Caco-2 (cell line): ENCODE measurements at regions not wholly inside any gene's neighbourhood (a gene's known extent, or its start where the extent isn't known, plus 50 kb on each side); places are given as distances from the start of the nearest gene placed in this dataset.

Experiments
- BruUV-seq: library from RNA; stranded (reverse); fragments of 400-500 nt; replicated peaks from 2 replicates; lab custom pipeline; 2021; lab: Mats Ljungman, UMichigan
- CTCF ChIA-PET: fragments of 300-600 bp; sonication (Branson Sonifier 250); formaldehyde crosslinking; loops from one replicate; lab custom pipeline; 2022; ENCODE audit warnings: antibody characterized with exemption; lab: Charles Lee
- POLR2A ChIA-PET: fragments of 300-600 bp; sonication (Branson Sonifier 250); formaldehyde crosslinking; loops from one replicate; lab custom pipeline; 2022; ENCODE audit warnings: antibody characterized with exemption; lab: Charles Lee
- DNase-seq, 2 experiments: peaks; one replicate each; pipeline versions ENCODE4 v3.0.0 to v3.0.0-alpha.2; 2020 to 2022
- H3K27me3 ChIP-seq: replicated peaks from 2 replicates; pipeline ENCODE4 v1.6.0; 2011; ENCODE audit warnings: low read length; ENCODE audit not compliant: control insufficient read depth, insufficient read depth
- H3K36me3 ChIP-seq: 2 replicates; pipeline ENCODE4 v1.5.1; 2011; ENCODE audit warnings: low read length; ENCODE audit not compliant: control insufficient read depth, insufficient read depth
- H3K4me1 ChIP-seq: fragments of 250-450 bp; sonication (Bioruptor Pico); 2 replicates; pipeline ENCODE4 v1.5.1; 2020; ENCODE audit warnings: mild to moderate bottlenecking
- H3K4me3 ChIP-seq: 2 replicates; pipeline ENCODE4 v1.5.1; 2011; ENCODE audit warnings: low read depth, mild to moderate bottlenecking, control low read depth, low read length
- H3K9me3 ChIP-seq: fragments of 250-450 bp; sonication (Bioruptor Pico); 2 replicates; pipeline ENCODE4 v1.5.1; 2020; ENCODE audit warnings: mild to moderate bottlenecking, moderate library complexity
- H3K27ac Mint-ChIP-seq: one replicate; pipeline ENCODE4 v1.8.0; 2022; ENCODE audit warnings: mixed read lengths; ENCODE audit not compliant: unreplicated experiment
- H3K27me3 Mint-ChIP-seq: one replicate; pipeline ENCODE4 v1.8.0; 2022; ENCODE audit warnings: mixed read lengths; ENCODE audit not compliant: insufficient read depth, unreplicated experiment
- H3K36me3 Mint-ChIP-seq: one replicate; pipeline ENCODE4 v1.8.0; 2022; ENCODE audit warnings: mild to moderate bottlenecking, mixed read lengths; ENCODE audit not compliant: insufficient read depth, unreplicated experiment
- H3K4me1 Mint-ChIP-seq: one replicate; pipeline ENCODE4 v1.8.0; 2022; ENCODE audit warnings: low read depth, mixed read lengths; ENCODE audit not compliant: unreplicated experiment
- H3K4me3 Mint-ChIP-seq: one replicate; pipeline ENCODE4 v1.8.0; 2022; ENCODE audit warnings: mild to moderate bottlenecking, moderate library complexity, mixed read lengths; ENCODE audit not compliant: unreplicated experiment
- H3K9me3 Mint-ChIP-seq: one replicate; pipeline ENCODE4 v1.8.0; 2022; ENCODE audit warnings: mixed read lengths; ENCODE audit not compliant: unreplicated experiment
- intact Hi-C: fragments of 100-400 bp; cut with micrococcal nuclease; formaldehyde crosslinking; loops from one replicate; pipeline ENCODE4 v1.10.0; 2022; ENCODE audit not compliant: unreplicated experiment
- TF ChIP-seq, protein P1 (sequence below), 2 experiments: fragments of 200-600 bp in 1 of 2; IDR thresholded peaks; 1 replicate in 1 of 2; 2 replicates in 1 of 2; pipeline versions ENCODE4 v1.5.1 to v1.8.0; 2011 to 2022; ENCODE audit warnings: antibody characterized with exemption in 1 of 2, control low read depth in 1 of 2, inconsistent platforms in 1 of 2, low read depth in 1 of 2, low read length in 1 of 2, mild to moderate bottlenecking in 1 of 2, moderate library complexity in 1 of 2; ENCODE audit not compliant: insufficient read depth in 1 of 2, severe bottlenecking in 1 of 2, unreplicated experiment in 1 of 2

DNA sequence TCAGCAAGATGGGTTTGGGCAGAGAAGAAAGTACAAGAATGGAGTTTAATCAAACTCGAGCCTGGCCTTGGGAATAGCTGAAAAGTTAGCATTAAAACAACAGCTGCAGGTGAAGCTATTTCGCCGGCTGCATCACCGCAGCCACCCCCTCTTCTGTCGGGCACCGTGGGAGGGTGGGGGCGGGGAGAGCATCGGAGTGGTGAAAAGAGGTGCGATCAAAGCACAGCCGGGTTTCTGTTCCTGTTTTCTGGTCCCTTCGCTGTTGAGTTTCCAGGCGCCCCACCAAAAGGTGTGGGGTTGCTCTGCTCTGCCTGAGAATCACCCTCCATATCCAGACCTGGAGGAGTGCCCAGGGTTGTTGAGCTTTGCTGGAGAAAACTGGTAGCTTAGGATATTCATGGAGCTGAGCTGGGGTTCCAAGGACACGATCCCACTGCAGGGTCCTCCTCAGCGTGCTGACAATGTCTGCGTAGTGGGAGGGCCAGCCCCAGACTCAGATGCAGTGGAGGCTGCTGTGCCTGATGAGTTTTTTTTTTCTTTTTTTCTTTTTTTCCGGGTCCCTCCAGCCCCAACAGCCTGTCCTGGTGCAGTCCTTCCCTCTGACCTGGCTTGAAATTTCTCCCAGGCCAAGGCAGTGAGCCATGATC is 127.5 kb upstream of the C1orf174 start:
- no peak overlapping the region for H3K4me3 ChIP-seq
- Mint-ChIP-seq H3K27me3 (peaks cover 5% of the 10 kb centered on the region), H3K9me3 (peaks cover 23% of the 10 kb centered on the region), H3K4me3 (no peak overlapping the region), H3K4me1 (no peaks in the 10 kb centered on the region), H3K36me3 (no peaks in the 10 kb centered on the region), H3K27ac (no peak overlapping the region)
- TF ChIP-seq, protein P1, sequence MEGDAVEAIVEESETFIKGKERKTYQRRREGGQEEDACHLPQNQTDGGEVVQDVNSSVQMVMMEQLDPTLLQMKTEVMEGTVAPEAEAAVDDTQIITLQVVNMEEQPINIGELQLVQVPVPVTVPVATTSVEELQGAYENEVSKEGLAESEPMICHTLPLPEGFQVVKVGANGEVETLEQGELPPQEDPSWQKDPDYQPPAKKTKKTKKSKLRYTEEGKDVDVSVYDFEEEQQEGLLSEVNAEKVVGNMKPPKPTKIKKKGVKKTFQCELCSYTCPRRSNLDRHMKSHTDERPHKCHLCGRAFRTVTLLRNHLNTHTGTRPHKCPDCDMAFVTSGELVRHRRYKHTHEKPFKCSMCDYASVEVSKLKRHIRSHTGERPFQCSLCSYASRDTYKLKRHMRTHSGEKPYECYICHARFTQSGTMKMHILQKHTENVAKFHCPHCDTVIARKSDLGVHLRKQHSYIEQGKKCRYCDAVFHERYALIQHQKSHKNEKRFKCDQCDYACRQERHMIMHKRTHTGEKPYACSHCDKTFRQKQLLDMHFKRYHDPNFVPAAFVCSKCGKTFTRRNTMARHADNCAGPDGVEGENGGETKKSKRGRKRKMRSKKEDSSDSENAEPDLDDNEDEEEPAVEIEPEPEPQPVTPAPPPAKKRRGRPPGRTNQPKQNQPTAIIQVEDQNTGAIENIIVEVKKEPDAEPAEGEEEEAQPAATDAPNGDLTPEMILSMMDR (IDR thresholded peaks at IDR 0.05; ENCODE audit: insufficient read depth in 1 of 2, low read depth in 1 of 2, low read length in 1 of 2, severe bottlenecking in 1 of 2, unreplicated experiment in 1 of 2): no peak
- intact Hi-C loops: no loop called here
- CTCF ChIA-PET: no interaction called here
- no peaks in the 10 kb centered on the region for H3K27me3 ChIP-seq
- no peak for DNase-seq
- no peaks in the 10 kb centered on the region for H3K36me3 ChIP-seq
- no TSS peak for BruUV-seq
- POLR2A ChIA-PET: no interaction called here
- no peaks in the 10 kb centered on the region for H3K9me3 ChIP-seq
- no peaks in the 10 kb centered on the region for H3K4me1 ChIP-seq

DNA sequence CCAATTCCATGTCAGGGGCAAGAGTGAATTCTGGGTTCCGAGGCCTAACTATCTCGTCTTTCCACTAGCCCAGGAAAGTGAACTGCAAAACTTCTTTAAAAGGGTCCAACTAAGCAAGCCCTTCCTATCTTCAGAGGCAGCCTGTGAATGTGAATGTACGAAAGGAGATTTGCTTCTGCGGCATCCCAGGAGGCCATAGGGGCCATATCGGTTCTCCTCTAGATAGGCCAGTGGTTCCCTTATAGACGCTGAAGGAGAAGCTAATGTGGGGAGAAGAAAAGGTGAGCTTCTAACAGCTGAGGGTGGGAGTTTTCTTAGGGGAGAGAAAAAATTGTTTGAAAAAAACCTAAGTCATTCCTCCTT is 128.0 kb upstream of the C1orf174 start:
- TF ChIP-seq, protein P1 (IDR thresholded peaks at IDR 0.05; ENCODE audit: insufficient read depth in 1 of 2, low read depth in 1 of 2, low read length in 1 of 2, severe bottlenecking in 1 of 2, unreplicated experiment in 1 of 2): no peak
- H3K4me3 ChIP-seq: no peak overlapping the region
- no TSS peak for BruUV-seq
- intact Hi-C loops: no loop called here
- H3K27me3 Mint-ChIP-seq: peaks cover 10% of the 10 kb centered on the region
- POLR2A ChIA-PET: no interaction called here
- H3K9me3 ChIP-seq: no peaks in the 10 kb centered on the region
- H3K9me3 Mint-ChIP-seq: peaks cover 23% of the 10 kb centered on the region
- H3K4me1 ChIP-seq: no peaks in the 10 kb centered on the region
- CTCF ChIA-PET: no interaction called here
- no peak overlapping the region for H3K27ac Mint-ChIP-seq
- no peaks in the 10 kb centered on the region for H3K27me3 ChIP-seq
- DNase-seq: no peak
- H3K4me3 Mint-ChIP-seq: no peak overlapping the region
- no peaks in the 10 kb centered on the region for H3K4me1 Mint-ChIP-seq
- no peaks in the 10 kb centered on the region for H3K36me3 ChIP-seq
- H3K36me3 Mint-ChIP-seq: no peaks in the 10 kb centered on the region

DNA sequence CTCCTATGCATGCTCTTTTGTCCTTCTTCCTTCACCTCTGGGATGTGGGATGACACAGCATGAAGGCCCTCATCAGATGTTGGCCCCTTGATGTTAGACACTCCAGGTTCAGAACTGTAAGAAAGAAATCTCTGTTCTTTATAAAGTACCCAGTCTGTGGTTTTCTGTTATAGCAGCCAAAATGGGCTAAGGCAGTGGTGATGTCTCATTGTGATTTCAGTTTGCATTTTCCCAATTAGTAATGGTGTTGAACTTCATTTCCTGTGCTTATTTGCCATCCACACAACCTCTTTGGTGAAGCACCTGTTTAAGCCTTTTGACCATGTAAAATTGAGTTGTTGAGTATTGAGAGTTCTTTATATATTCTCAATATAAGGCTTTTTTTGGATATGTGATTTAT is 129.3 kb upstream of the C1orf174 start:
- peaks cover 21% of the 10 kb centered on the region for H3K9me3 Mint-ChIP-seq
- H3K27me3 Mint-ChIP-seq: peaks cover 14% of the 10 kb centered on the region
- H3K4me3 Mint-ChIP-seq: no peak overlapping the region
- no peaks in the 10 kb centered on the region for H3K36me3 Mint-ChIP-seq
- Histone ChIP-seq H3K4me3 (no peak overlapping the region), H3K9me3 (no peaks in the 10 kb centered on the region), H3K27me3 (no peaks in the 10 kb centered on the region), H3K4me1 (no peaks in the 10 kb centered on the region), H3K36me3 (no peaks in the 10 kb centered on the region)
- CTCF ChIA-PET: no interaction called here
- TF ChIP-seq, protein P1 (IDR thresholded peaks at IDR 0.05; ENCODE audit: insufficient read depth in 1 of 2, low read depth in 1 of 2, low read length in 1 of 2, severe bottlenecking in 1 of 2, unreplicated experiment in 1 of 2): no peak
- DNase-seq: no peak
- intact Hi-C loops: no loop called here
- POLR2A ChIA-PET: no interaction called here
- no peaks in the 10 kb centered on the region for H3K4me1 Mint-ChIP-seq
- H3K27ac Mint-ChIP-seq: no peak overlapping the region
- BruUV-seq: no TSS peak
